MM.1S (cell line): ENCODE measurements at regions not wholly inside any gene's neighbourhood (a gene's known extent, or its start where the extent isn't known, plus 50 kb on each side); places are given as distances from the start of the nearest gene placed in this dataset.

ENCODE experiments used
- DNase-seq: peaks from one replicate; pipeline ENCODE4 v3.0.0-alpha.2; 2015
- H2AFZ ChIP-seq: fragments of 300-600 bp; sonication (generic); 2 replicates; pipeline ENCODE4 v1.6.0; 2016; ENCODE audit warnings: antibody characterized with exemption, low read length
- H3F3A ChIP-seq: fragments of 300-600 bp; sonication (generic); 2 replicates; pipeline ENCODE4 v1.6.1; 2016; ENCODE audit warnings: mild to moderate bottlenecking, antibody characterized with exemption, low read length, moderate library complexity, mixed read lengths; ENCODE audit not compliant: insufficient read depth
- H3K27ac ChIP-seq: fragments of 300-600 bp; sonication (generic); 2 replicates; pipeline ENCODE4 v1.5.1; 2016; ENCODE audit warnings: mild to moderate bottlenecking, low read length
- H3K27me3 ChIP-seq: fragments of 300-600 bp; sonication (generic); replicated peaks from 2 replicates; pipeline ENCODE4 v1.6.0; 2016; ENCODE audit warnings: low read length; ENCODE audit not compliant: insufficient read depth
- H3K36me3 ChIP-seq: fragments of 300-600 bp; sonication (generic); replicated peaks from 2 replicates; pipeline ENCODE4 v1.6.1; 2016; ENCODE audit warnings: mild to moderate bottlenecking, low read length, mixed read lengths; ENCODE audit not compliant: insufficient read depth
- H3K4me1 ChIP-seq: fragments of 300-600 bp; sonication (generic); 2 replicates; pipeline ENCODE4 v1.6.1; 2016; ENCODE audit warnings: low read length, mixed read lengths
- H3K4me2 ChIP-seq: fragments of 300-600 bp; sonication (generic); 2 replicates; pipeline ENCODE4 v1.6.0; 2016; ENCODE audit warnings: low read depth, low read length
- H3K4me3 ChIP-seq: fragments of 300-600 bp; sonication (generic); 2 replicates; pipeline ENCODE4 v1.5.1; 2016; ENCODE audit warnings: low read length, mixed read lengths
- H3K79me2 ChIP-seq: fragments of 300-600 bp; sonication (generic); 2 replicates; pipeline ENCODE4 v1.6.1; 2016; ENCODE audit warnings: mixed run types, low read length, mixed read lengths
- H3K9ac ChIP-seq: fragments of 300-600 bp; sonication (generic); 2 replicates; pipeline ENCODE4 v1.6.1; 2016; ENCODE audit warnings: low read length, mixed read lengths
- H3K9me2 ChIP-seq: fragments of 300-600 bp; sonication (generic); replicated peaks from 2 replicates; pipeline ENCODE4 v1.6.1; 2016; ENCODE audit warnings: mild to moderate bottlenecking, low read length, mixed read lengths; ENCODE audit not compliant: insufficient read depth
- H3K9me3 ChIP-seq: fragments of 300-600 bp; sonication (generic); replicated peaks from 2 replicates; pipeline ENCODE4 v1.6.1; 2016; ENCODE audit warnings: mild to moderate bottlenecking, low read length, mixed read lengths; ENCODE audit not compliant: insufficient read depth
- H4K20me1 ChIP-seq: fragments of 300-600 bp; sonication (generic); 2 replicates; pipeline ENCODE4 v1.6.1; 2016; ENCODE audit warnings: mild to moderate bottlenecking, low read length, moderate library complexity, mixed read lengths; ENCODE audit not compliant: insufficient read depth
- EZH2 ChIP-seq: fragments of 300-600 bp; sonication (generic); optimal IDR thresholded peaks from 2 replicates; pipeline ENCODE3; 2017; ENCODE audit warnings: low read depth, mild to moderate bottlenecking, antibody characterized with exemption, low read length, mixed read lengths
- EZH2phosphoT487 ChIP-seq: fragments of 300-600 bp; sonication (generic); IDR thresholded peaks from 2 replicates; pipeline ENCODE4 v1.6.1; 2018; ENCODE audit warnings: antibody characterized with exemption, low read length
- TF ChIP-seq, protein P1 (sequence below): fragments of 300-600 bp; sonication (generic); IDR thresholded peaks from 2 replicates; pipeline ENCODE4 v1.5.1; 2016; ENCODE audit warnings: antibody characterized with exemption, low read length, mixed read lengths

- no peaks in the 10 kb centered on the region for H3K9me2 ChIP-seq
- H3K79me2 ChIP-seq, result no peaks in the 10 kb centered on the region
- H3K36me3 ChIP-seq, result no peaks in the 10 kb centered on the region
- no peak for DNase-seq
- H3K27me3 ChIP-seq, result no peaks in the 10 kb centered on the region
- no peaks in the 10 kb centered on the region for H3K4me1 ChIP-seq
- H3F3A ChIP-seq, result no peaks in the 10 kb centered on the region
- H3K9ac ChIP-seq, result no peak overlapping the region
- no peak overlapping the region for H2AFZ ChIP-seq
- TF ChIP-seq EZH2, result no peak
- TF ChIP-seq, protein P1, sequence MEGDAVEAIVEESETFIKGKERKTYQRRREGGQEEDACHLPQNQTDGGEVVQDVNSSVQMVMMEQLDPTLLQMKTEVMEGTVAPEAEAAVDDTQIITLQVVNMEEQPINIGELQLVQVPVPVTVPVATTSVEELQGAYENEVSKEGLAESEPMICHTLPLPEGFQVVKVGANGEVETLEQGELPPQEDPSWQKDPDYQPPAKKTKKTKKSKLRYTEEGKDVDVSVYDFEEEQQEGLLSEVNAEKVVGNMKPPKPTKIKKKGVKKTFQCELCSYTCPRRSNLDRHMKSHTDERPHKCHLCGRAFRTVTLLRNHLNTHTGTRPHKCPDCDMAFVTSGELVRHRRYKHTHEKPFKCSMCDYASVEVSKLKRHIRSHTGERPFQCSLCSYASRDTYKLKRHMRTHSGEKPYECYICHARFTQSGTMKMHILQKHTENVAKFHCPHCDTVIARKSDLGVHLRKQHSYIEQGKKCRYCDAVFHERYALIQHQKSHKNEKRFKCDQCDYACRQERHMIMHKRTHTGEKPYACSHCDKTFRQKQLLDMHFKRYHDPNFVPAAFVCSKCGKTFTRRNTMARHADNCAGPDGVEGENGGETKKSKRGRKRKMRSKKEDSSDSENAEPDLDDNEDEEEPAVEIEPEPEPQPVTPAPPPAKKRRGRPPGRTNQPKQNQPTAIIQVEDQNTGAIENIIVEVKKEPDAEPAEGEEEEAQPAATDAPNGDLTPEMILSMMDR, result no peak
- TF ChIP-seq EZH2phosphoT487, result no peak
- no peak overlapping the region for H3K4me3 ChIP-seq
- no peak overlapping the region for H3K4me2 ChIP-seq
- H4K20me1 ChIP-seq, result no peaks in the 10 kb centered on the region
- no peaks in the 10 kb centered on the region for H3K9me3 ChIP-seq
- no peak overlapping the region for H3K27ac ChIP-seq
Measured at GRCh38 chr7:53325061-53325460, 289.6 kb downstream of the POM121L12 start.

DNA sequence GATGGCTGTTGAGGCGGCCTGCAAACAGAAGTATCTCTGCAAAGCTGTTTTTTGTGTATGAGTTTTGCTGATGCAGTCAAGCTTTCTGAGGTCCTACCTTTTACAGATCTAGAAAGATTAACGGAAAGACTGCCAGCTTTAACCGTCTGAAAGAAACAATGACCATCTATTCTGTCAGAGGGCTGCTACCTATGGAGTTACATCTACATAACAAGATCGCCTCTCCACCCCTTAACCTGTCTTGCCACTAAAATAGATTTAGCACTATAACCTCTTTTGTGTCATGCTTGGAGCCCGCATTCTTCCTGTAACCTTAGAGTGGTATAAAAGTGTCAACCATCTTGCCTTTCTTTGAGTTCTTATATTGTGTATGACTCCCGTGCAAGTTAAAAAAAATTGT lies 291.2 kb downstream of the POM121L12 start:
- Histone ChIP-seq H3K4me3 (no peak overlapping the region), H3K36me3 (no peaks in the 10 kb centered on the region), H3K79me2 (no peaks in the 10 kb centered on the region), H3K9ac (no peak overlapping the region), H3K4me2 (no peak overlapping the region), H3K4me1 (no peaks in the 10 kb centered on the region), H3K27ac (no peak overlapping the region), H3F3A (no peaks in the 10 kb centered on the region), H2AFZ (no peak overlapping the region), H3K9me3 (no peaks in the 10 kb centered on the region), H3K27me3 (no peaks in the 10 kb centered on the region), H4K20me1 (no peaks in the 10 kb centered on the region), H3K9me2 (no peaks in the 10 kb centered on the region)
- DNase-seq, result no peak
- TF ChIP-seq EZH2 (no peak), EZH2phosphoT487 (no peak)
- TF ChIP-seq, protein P1, result no peak

- no peak for TF ChIP-seq EZH2
- TF ChIP-seq, protein P1, result no peak
- no peak for TF ChIP-seq EZH2phosphoT487
- H3K9me2 ChIP-seq, result no peaks in the 10 kb centered on the region
- H4K20me1 ChIP-seq, result no peaks in the 10 kb centered on the region
- no peaks in the 10 kb centered on the region for H3K4me1 ChIP-seq
- H3K79me2 ChIP-seq, result no peaks in the 10 kb centered on the region
- no peak overlapping the region for H3K4me3 ChIP-seq
- no peak overlapping the region for H3K27ac ChIP-seq
- H3K4me2 ChIP-seq, result no peak overlapping the region
- no peaks in the 10 kb centered on the region for H3K36me3 ChIP-seq
- H2AFZ ChIP-seq, result no peak overlapping the region
- no peak for DNase-seq
- no peak overlapping the region for H3K9ac ChIP-seq
- H3K9me3 ChIP-seq, result no peaks in the 10 kb centered on the region
- no peaks in the 10 kb centered on the region for H3K27me3 ChIP-seq
- H3F3A ChIP-seq, result no peaks in the 10 kb centered on the region
Measured at GRCh38 chr7:53336105-53336668, 300.8 kb downstream of the POM121L12 start.
